Uterus (tissue), 3 donors: ENCODE measurements at regions not wholly inside any gene's neighbourhood (a gene's known extent, or its start where the extent isn't known, plus 50 kb on each side); places are given as distances from the start of the nearest gene placed in this dataset.

Experiments used
- DNase-seq, 2 donors: peaks; one replicate each; pipeline ENCODE4 v3.0.0-alpha.2; 2019 to 2020
- H3K27ac ChIP-seq, 2 donors: fragments of 200-600 bp; sonication (generic); 1 replicate in 1 of 2; 2 replicates in 1 of 2; pipeline ENCODE4 v1.5.1; 2016 to 2018
- H3K27me3 ChIP-seq, 2 donors: fragments of 200-600 bp; sonication (generic); one replicate each; pipeline ENCODE4 v1.5.1; 2018 to 2019; ENCODE audit warnings: control low read depth in 1 of 2
- H3K36me3 ChIP-seq, 2 donors: fragments of 200-600 bp; sonication (generic); one replicate each; pipeline ENCODE4 v1.5.1; 2019; ENCODE audit warnings: control low read depth in 1 of 2
- H3K4me1 ChIP-seq, 2 donors: fragments of 200-600 bp; sonication (generic); one replicate each; pipeline ENCODE4 v1.5.1; 2018 to 2019; ENCODE audit warnings: control low read depth in 1 of 2
- H3K4me3 ChIP-seq, 2 donors: fragments of 200-600 bp; sonication (generic); 1 replicate in 1 of 2; 2 replicates in 1 of 2; pipeline ENCODE4 v1.5.1; 2018 to 2019; ENCODE audit warnings: mild to moderate bottlenecking in 1 of 2
- H3K9me3 ChIP-seq, 2 donors: fragments of 200-600 bp; sonication (generic); one replicate each; pipeline ENCODE4 v1.5.1; 2019; ENCODE audit warnings: control low read depth in 1 of 2
- CTCF ChIP-seq, 4 experiments: fragments of 200-600 bp in 2 of 4; fragments of 450-650 bp in 2 of 4; sonication (generic) in 2 of 4; IDR thresholded peaks; one replicate each; pipeline ENCODE4 v1.5.1; 2016 to 2019; ENCODE audit warnings: antibody characterized with exemption in 4 of 4, mild to moderate bottlenecking in 2 of 4, moderate library complexity in 1 of 4
- POLR2A ChIP-seq, 2 donors: fragments of 450-650 bp; IDR thresholded peaks; one replicate each; pipeline ENCODE4 v1.6.1; 2016; ENCODE audit warnings: antibody characterized with exemption in 2 of 2, mild to moderate bottlenecking in 1 of 2, moderate library complexity in 1 of 2
- intact Hi-C: fragments of 100-400 bp; cut with DNase I; formaldehyde crosslinking; loops from one replicate; pipeline ENCODE4 v1.15.1; 2023; ENCODE audit warnings: low total_unique reads
- donor health status: DM: yes; HTN: yes; CAD: no.

DNA sequence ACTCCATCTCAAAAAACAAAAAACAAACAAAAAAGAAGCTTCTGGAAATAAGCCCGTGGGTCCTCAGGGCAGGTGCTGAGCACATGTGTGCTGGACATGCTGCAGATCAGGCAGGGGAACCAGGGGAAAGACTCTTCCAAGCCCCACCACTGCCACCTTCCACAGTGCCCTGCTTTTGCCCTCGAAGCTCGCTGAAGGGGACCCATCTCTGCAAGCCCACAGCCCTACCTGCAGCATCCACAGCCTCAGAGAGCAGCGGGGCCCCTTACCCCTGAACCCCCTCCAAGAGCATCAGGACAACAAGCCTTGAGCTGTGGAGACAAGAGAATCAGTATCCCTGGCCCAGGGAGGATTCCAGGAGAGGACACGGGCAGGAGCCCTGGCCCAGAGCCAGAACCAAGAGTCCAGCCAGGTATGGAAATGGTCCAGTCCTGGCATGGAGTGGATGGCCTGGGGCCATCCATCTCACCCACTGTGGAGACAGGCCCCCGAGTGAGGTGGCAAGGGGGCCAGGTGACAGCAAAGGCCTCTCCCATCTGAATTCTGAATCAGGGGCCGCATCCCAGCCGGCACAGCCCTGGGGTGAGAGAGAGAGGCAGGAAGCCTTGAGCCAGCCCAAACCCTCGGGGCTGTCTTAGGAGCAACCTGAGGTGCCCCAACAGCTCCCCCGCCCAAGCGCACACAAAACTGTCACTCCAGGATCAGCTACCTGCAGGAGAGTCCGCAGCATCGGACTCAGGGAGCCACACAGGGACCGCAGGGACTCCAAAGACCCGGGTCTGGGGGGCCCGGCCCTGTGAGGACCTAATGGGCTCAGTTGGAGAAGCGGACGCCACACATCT, 51.8 kb upstream of the TPM4 start:
- no peaks in the 10 kb centered on the region for H3K36me3 ChIP-seq
- DNase-seq, result no peak
- intact Hi-C loops, result no loop called here
- TF ChIP-seq POLR2A (IDR thresholded peaks at IDR 0.05), result no peak
- no peak for TF ChIP-seq CTCF (IDR thresholded peaks at IDR 0.05)
- no peaks in the 10 kb centered on the region for H3K27me3 ChIP-seq
- H3K4me3 ChIP-seq, result no peak overlapping the region
- no peak overlapping the region for H3K27ac ChIP-seq
- no peaks in the 10 kb centered on the region for H3K4me1 ChIP-seq
- H3K9me3 ChIP-seq, result no peaks in the 10 kb centered on the region

DNA sequence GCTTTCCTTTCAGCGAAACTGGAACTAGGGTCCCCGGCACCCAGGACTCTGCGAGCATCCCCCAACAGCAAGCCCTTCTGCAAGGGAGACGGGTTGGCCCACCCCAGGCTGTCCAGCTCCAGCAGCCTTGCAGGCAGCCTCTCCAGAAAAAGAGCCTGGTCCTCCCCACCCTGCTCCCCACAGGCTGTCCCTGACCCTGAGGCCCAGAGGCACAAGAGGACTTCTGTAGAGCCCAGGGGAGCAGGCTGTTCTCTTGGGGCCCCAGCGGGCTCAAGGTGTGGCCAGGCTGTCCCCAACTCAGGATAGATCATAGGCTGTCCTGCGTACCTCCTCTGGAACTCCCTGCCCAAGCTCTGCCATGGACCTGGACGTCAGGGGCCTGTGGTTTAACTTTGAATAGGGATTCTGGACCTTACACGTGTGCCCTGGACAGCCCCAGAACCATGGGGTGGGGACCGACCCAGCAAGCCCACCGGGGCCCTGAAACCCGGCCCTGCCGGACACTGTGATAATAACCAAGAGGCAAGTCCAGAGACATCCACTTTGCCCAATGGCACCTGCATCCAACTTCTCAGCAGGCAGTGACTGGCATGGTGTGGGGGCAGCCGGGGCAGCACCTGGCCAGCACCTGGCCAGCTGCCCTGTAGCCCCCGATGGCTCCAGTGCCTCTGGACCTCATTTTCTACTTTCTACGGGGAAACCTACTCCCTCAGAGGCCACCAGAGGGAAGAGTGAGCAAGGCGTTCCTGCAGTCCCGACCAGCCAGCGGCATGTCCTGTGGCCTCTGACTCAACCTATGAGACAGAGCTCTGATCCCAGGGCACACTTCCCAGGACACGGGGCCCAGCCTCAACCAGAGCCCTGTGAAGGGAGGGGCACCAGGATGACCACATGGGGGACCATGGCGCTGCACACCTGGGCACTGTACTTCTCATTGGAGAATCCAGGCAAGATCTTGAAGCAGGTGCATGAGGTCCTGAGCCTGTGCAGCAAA, 50.9 kb upstream of the TPM4 start:
- TF ChIP-seq CTCF (IDR thresholded peaks at IDR 0.05) (peak in 2 of 4 experiments; percentile 27 to 29), POLR2A (IDR thresholded peaks at IDR 0.05) (no peak)
- no peak overlapping the region for H3K27ac ChIP-seq
- intact Hi-C loops, result no loop called here
- H3K4me3 ChIP-seq, result no peak overlapping the region
- no peaks in the 10 kb centered on the region for H3K9me3 ChIP-seq
- DNase-seq, result no peak
- no peaks in the 10 kb centered on the region for H3K36me3 ChIP-seq
- no peaks in the 10 kb centered on the region for H3K4me1 ChIP-seq
- no peaks in the 10 kb centered on the region for H3K27me3 ChIP-seq

- intact Hi-C loops, result no loop called here
- no peaks in the 10 kb centered on the region for H3K4me1 ChIP-seq
- TF ChIP-seq POLR2A (IDR thresholded peaks at IDR 0.05) (no peak), CTCF (IDR thresholded peaks at IDR 0.05) (no peak)
- no peak overlapping the region for H3K27ac ChIP-seq
- H3K36me3 ChIP-seq, result no peaks in the 10 kb centered on the region
- H3K4me3 ChIP-seq, result no peak overlapping the region
- DNase-seq, result no peak
- no peaks in the 10 kb centered on the region for H3K9me3 ChIP-seq
- no peaks in the 10 kb centered on the region for H3K27me3 ChIP-seq
These were observed 50.2 kb upstream of the TPM4 start for GRCh38 chr19:16026131-16026530.
